ENCODE measurements at regions not wholly inside any gene's neighbourhood (a gene's known extent, or its start where the extent isn't known, plus 50 kb on each side); places are given as distances from the start of the nearest gene placed in this dataset.

- no peak for TF ChIP-seq CTCF (IDR thresholded peaks at IDR 0.05)
- no peak for TF ChIP-seq POLR2AphosphoS5 (IDR thresholded peaks at IDR 0.05; ENCODE audit: low read depth, low read length)
These were observed 235.8 kb upstream of the RFC3 start for GRCh38 chr13:33582121-33582520.

Data from Panc1 (cell line).